HG02798 (cell line): ENCODE measurements at regions not wholly inside any gene's neighbourhood (a gene's known extent, or its start where the extent isn't known, plus 50 kb on each side); places are given as distances from the start of the nearest gene placed in this dataset.
"Not testable (repeated sequence)": the region's sequence is repeated elsewhere in the genome, so short reads cannot be mapped to it uniquely, and the experiment has no call there.

Source experiments
- ATAC-seq: cut with Tn5 transposase; IDR thresholded peaks from one replicate; pipeline ENCODE4 v1.9.1; 2021; ENCODE audit warnings: mild to moderate bottlenecking; ENCODE audit not compliant: unreplicated experiment, poor library complexity

GRCh38 chr1:182263706-182264105, 127.9 kb downstream of the GLUL start:
- ATAC-seq, result no peak

DNA sequence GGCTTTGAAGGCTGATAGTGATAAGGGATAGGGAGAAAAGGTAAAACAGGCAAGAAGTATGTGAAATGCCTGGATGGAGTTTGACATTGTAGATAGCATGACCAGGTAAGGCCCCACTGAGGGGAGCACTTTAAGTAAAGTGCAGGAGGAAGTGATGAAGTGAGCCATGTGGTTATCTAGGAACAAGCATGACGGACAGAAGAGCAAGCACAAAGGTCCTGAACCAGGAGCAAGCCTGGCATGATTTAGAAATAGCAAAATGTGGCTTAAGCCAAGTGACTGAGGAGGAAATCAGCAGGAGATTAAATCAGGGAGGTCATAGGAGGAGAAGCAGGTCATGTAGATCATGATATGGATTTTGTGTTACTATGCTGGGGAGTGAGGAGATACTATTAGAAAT, 129.2 kb downstream of the GLUL start:
- ATAC-seq, result no peak

DNA sequence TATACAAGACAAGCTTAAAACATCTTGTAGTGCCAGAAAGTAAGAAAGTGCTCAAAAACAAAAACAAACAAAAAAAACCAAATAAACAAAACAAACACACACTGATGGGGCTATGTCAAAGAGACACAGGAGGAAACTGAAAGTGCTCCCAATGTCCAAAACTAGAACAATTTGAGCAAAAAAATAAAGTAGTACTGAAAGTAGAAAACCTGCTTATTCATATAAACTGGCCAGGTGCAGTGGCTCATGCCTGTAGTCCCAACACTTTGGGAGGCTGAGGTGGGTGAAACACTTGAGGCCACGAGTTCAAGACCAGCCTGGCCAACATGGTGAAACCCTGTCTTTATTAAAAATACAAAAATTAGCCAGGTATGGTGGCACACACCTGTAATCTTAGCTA, 129.9 kb downstream of the GLUL start:
- ATAC-seq, result no peak

- ATAC-seq, result no peak
Observed at GRCh38 chr1:182260516-182260915, 131.1 kb downstream of the GLUL start.

DNA sequence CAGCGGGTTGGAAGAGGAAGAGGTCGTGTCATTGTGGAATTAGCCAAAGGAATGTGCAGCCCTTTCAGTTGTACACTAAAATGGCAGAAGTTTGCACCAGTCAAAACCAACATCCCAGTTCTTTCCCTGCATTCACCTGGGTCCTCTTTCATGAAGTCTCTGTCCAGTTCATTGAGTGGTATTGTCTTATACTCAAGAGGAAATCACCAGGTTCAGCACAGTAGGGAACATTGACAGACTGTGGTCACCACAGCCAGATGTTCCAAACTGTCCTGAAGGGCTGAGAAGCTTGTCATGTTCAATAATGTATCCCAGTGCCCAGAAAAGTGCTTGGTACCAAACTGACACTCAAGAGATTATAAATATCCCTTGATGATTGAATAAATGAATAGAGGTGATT, 131.6 kb downstream of the GLUL start:
- ATAC-seq, result no peak

- ATAC-seq, result peak; percentile 54
Observed at GRCh38 chr1:182259229-182259872, 132.2 kb downstream of the GLUL start.

GRCh38 chr1:182257369-182258063, 134.1 kb downstream of the GLUL start:
- no peak for ATAC-seq

DNA sequence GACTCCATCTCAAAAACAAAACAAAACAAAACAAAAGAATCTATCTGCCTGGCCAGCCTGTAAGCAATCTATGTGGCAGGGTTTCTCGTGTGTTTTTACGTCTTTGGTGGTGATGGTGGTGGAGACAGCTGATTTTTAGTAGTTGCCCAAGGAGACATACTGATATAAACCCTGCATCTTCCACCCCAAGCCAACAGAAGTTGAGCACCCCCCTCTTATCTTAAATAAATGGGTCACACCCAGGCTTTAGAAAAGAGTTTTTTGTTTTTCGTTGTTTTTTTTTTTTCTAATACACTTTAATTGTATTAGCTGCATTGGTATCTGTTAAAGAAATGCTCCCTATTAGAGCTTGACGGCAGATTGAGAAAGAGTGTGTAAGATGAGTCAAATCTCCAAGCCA, 134.7 kb downstream of the GLUL start:
- ATAC-seq, result no peak

- no peak for ATAC-seq
Observed at GRCh38 chr1:182255494-182255893, 136.1 kb downstream of the GLUL start.

GRCh38 chr1:182253319-182253860, 138.2 kb downstream of the GLUL start:
- ATAC-seq, result no peak

- ATAC-seq, result no peak
Observed at GRCh38 chr1:182251561-182251960, 140.0 kb downstream of the GLUL start.

DNA sequence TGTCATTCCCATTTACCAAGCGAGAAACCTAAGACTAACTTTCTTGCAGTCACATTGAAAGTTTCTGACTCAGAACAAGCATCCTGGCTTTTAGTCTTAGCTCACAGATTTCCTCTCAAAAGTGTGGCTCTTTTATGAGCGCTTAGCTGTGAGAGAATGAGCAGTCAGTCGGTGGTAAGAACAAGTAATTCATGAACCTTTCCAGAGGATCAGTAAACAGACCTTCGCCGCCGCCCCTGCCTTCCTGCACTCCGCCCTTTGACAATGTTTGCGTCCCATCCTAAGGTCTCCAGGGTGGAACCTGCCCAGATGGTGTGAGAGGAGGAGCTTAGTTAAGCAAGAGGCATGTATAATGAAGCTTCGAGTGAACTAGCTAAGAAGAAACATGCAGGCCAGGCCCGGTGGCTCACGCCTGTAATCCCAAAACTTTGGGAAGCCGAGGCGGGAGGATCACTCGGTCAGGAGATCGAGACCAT, 142.4 kb downstream of the GLUL start:
- peak; percentile 81 for ATAC-seq

- peak; percentile 32 for ATAC-seq
Observed at GRCh38 chr1:182248721-182249120, 142.9 kb downstream of the GLUL start.

GRCh38 chr1:182247813-182248212, 143.8 kb downstream of the GLUL start:
- ATAC-seq, result not testable (repeated sequence)

DNA sequence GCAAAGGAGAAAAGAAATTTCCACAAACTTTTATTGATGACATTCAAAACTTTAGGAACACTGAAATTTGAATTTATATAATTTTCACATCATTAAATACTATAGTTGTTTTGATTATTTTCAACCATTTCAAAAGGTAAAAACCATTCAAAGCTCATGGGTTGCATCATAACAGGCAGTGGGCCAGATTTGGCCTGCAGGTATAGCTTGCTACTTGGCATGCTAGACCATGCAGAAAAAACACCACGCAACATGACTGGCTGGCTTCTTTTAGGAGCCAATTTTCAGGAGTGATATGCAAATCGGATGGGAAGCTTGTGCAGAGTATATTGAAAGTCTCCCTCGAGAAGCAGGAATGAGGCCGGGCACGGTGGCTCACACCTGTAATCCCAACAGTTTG, 144.8 kb downstream of the GLUL start:
- ATAC-seq, result no peak

DNA sequence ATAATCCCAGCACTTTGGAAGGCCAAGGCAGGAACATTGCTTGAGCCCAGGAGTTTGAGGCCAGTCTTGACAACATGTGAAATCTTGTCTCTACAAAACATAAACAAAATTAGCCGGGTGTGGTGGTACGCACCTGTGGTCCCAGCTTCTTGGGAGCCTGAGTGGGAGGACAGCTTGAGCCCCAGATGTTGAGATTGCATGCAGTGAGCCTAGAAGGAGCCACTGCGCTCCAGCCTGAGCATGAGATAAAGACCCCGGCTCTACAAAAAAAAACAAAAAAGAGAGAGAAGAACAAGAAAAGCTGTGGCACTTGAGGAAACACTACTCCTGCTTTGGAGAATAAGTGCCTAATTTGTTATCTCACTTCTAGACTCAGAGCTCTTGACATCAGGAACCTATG, 146.6 kb downstream of the GLUL start:
- ATAC-seq, result no peak

DNA sequence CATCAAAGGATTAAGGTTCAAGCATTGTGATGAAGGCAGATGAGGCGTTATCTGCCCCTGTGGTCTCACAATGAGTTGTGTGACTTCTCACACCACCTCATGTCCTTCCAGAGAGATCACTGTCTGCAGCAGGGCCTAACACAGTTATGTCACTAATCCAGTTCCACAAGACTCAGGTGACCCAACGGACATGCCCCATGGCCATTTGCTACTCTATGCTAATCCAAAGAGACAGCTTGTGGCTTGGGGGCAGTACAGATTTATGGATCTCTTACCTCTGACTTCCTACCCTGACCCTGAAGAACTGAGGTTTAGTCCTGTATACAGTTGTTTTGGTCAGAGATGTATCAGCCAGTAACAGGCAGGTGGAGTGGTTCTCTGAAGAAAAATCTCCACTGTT, 147.1 kb downstream of the GLUL start:
- no peak for ATAC-seq

- no peak for ATAC-seq
Observed at GRCh38 chr1:182242641-182243040, 148.9 kb downstream of the GLUL start.

DNA sequence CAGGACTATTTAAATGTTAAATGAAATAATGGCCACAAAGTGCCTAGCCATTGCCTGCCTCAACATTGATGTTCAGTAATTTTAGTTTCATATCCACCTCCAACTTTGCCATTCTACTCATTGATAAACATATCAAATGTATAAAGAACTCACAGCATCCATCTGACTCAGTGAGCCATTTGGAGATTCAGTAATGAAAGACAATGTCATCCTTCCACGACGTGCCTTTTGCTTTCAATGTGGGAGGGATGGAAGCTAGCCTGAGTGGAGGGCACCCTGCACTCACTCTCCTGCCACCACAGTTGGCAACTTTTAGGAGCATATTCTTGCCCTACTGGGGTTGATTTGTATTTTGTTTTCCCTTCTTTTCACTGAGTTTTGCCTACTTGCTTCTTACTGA, 151.5 kb downstream of the GLUL start:
- ATAC-seq, result no peak

GRCh38 chr1:182238421-182238820, 153.2 kb downstream of the GLUL start:
- ATAC-seq, result no peak

- ATAC-seq, result no peak
Observed at GRCh38 chr1:182237329-182237728, 154.3 kb downstream of the GLUL start.

GRCh38 chr1:182236651-182237077, 154.9 kb downstream of the GLUL start:
- ATAC-seq, result no peak
